HUDEP-2 (cell line): ENCODE measurements at regions not wholly inside any gene's neighbourhood (a gene's known extent, or its start where the extent isn't known, plus 50 kb on each side); places are given as distances from the start of the nearest gene placed in this dataset.

ENCODE experiments used
- DNase-seq, 76 experiments: peaks; one replicate each; lab custom pipeline; 2025; ENCODE audit not compliant: unreplicated experiment in 76 of 76; lab: John Stamatoyannopoulos, UW

- DNase-seq = no peak
These were observed 129.7 kb downstream of the SNX5 start for GRCh38 chr20:17838921-17839320.

GRCh38 chr20:17837179-17837578, 131.4 kb downstream of the SNX5 start:
- no peak for DNase-seq

- no peak for DNase-seq
These were observed 132.2 kb downstream of the SNX5 start for GRCh38 chr20:17836303-17836861.

GRCh38 chr20:17835934-17836300, 132.7 kb downstream of the SNX5 start:
- DNase-seq = no peak

GRCh38 chr20:17835240-17835933, 133.2 kb downstream of the SNX5 start:
- DNase-seq = no peak

- DNase-seq = no peak
These were observed 133.8 kb downstream of the SNX5 start for GRCh38 chr20:17834804-17835203.

- no peak for DNase-seq
These were observed 133.4 kb downstream of the BANF2 start for GRCh38 chr20:17833036-17833674.

GRCh38 chr20:17832236-17832915, 132.6 kb downstream of the BANF2 start:
- no peak for DNase-seq

GRCh38 chr20:17828598-17829144, 128.9 kb downstream of the BANF2 start:
- DNase-seq = no peak

GRCh38 chr20:17827759-17828559, 128.2 kb downstream of the BANF2 start:
- DNase-seq = no peak

GRCh38 chr20:17827079-17827478, 127.3 kb downstream of the BANF2 start:
- no peak for DNase-seq

GRCh38 chr20:17825960-17826843, 126.4 kb downstream of the BANF2 start:
- no peak for DNase-seq

GRCh38 chr20:17825252-17825959, 125.6 kb downstream of the BANF2 start:
- no peak for DNase-seq

GRCh38 chr20:17824676-17825251, 125.0 kb downstream of the BANF2 start:
- no peak for DNase-seq

GRCh38 chr20:17823409-17824144, 123.8 kb downstream of the BANF2 start:
- DNase-seq = no peak

GRCh38 chr20:17822540-17823408, 123.0 kb downstream of the BANF2 start:
- DNase-seq = no peak

- DNase-seq = no peak
These were observed 122.3 kb downstream of the BANF2 start for GRCh38 chr20:17822039-17822438.
